ENCODE measurements at regions not wholly inside any gene's neighbourhood (a gene's known extent, or its start where the extent isn't known, plus 50 kb on each side); places are given as distances from the start of the nearest gene placed in this dataset.

- Histone ChIP-seq H3K27me3 (ENCODE audit: control insufficient read depth, insufficient read depth, low read length, poor library complexity, severe bottlenecking) (peaks cover 7% of the 10 kb centered on the region), H3K9me3 (ENCODE audit: control insufficient read depth, low read length) (peaks cover 8% of the 10 kb centered on the region), H3K4me1 (ENCODE audit: control insufficient read depth, insufficient read depth, low read length) (no peaks in the 10 kb centered on the region), H3K9ac (ENCODE audit: extremely low read depth, low read length, poor library complexity, severe bottlenecking) (no peak overlapping the region), H3K27ac (ENCODE audit: low read depth, low read length) (no peak overlapping the region), H3K36me3 (ENCODE audit: control insufficient read depth, insufficient read depth, low read length) (no peaks in the 10 kb centered on the region), H3K4me3 (ENCODE audit: low read length) (no peak overlapping the region)
- WGBS, 2 experiments (ENCODE audit: insufficient coverage in 1 of 2, insufficient read length in 1 of 2), result 92 to 100% methylated on average over 3 of the region's 3 CpGs
- Mint-ChIP-seq H3K27me3 (ENCODE audit: insufficient read depth) (no peaks in the 10 kb centered on the region), H3K4me3 (no peak overlapping the region), H3K9me3 (peaks cover 13% of the 10 kb centered on the region), H3K27ac (no peak overlapping the region), H3K36me3 (ENCODE audit: low read depth) (peaks cover 14% of the 10 kb centered on the region), H3K4me1 (peaks cover 5% of the 10 kb centered on the region)
- TF ChIP-seq CTCF (conservative IDR thresholded peaks at IDR 0.05), result no peak
- no peak for DNase-seq
Measured at GRCh38 chr4:11214281-11214680, 214.4 kb downstream of the HS3ST1 start.

- 94 to 100% methylated on average over 2 to 5 of the region's 5 CpGs for WGBS, 2 experiments (ENCODE audit: insufficient coverage in 1 of 2, insufficient read length in 1 of 2)
- no peak for DNase-seq
- no peak overlapping the region for H3K4me3 ChIP-seq (ENCODE audit: low read length)
- H3K27me3 ChIP-seq (ENCODE audit: control insufficient read depth, insufficient read depth, low read length, poor library complexity, severe bottlenecking), result no peaks in the 10 kb centered on the region
- no peaks in the 10 kb centered on the region for H3K4me1 ChIP-seq (ENCODE audit: control insufficient read depth, insufficient read depth, low read length)
- Mint-ChIP-seq H3K4me1 (peaks cover under 1% of the 10 kb centered on the region), H3K4me3 (no peak overlapping the region), H3K27me3 (ENCODE audit: insufficient read depth) (no peaks in the 10 kb centered on the region), H3K36me3 (ENCODE audit: low read depth) (peaks cover 15% of the 10 kb centered on the region), H3K9me3 (peaks cover 16% of the 10 kb centered on the region), H3K27ac (no peak overlapping the region)
- H3K9ac ChIP-seq (ENCODE audit: extremely low read depth, low read length, poor library complexity, severe bottlenecking), result no peak overlapping the region
- TF ChIP-seq CTCF (conservative IDR thresholded peaks at IDR 0.05), result no peak
- H3K9me3 ChIP-seq (ENCODE audit: control insufficient read depth, low read length), result peaks cover 14% of the 10 kb centered on the region
- no peak overlapping the region for H3K27ac ChIP-seq (ENCODE audit: low read depth, low read length)
- no peaks in the 10 kb centered on the region for H3K36me3 ChIP-seq (ENCODE audit: control insufficient read depth, insufficient read depth, low read length)
Measured at GRCh38 chr4:11209826-11210225, 218.9 kb downstream of the HS3ST1 start.

GRCh38 chr4:11201256-11201655, 227.4 kb downstream of the HS3ST1 start:
- Histone ChIP-seq H3K36me3 (ENCODE audit: control insufficient read depth, insufficient read depth, low read length) (no peaks in the 10 kb centered on the region), H3K4me1 (ENCODE audit: control insufficient read depth, insufficient read depth, low read length) (no peaks in the 10 kb centered on the region), H3K27me3 (ENCODE audit: control insufficient read depth, insufficient read depth, low read length, poor library complexity, severe bottlenecking) (no peaks in the 10 kb centered on the region), H3K4me3 (ENCODE audit: low read length) (no peak overlapping the region), H3K27ac (ENCODE audit: low read depth, low read length) (no peak overlapping the region), H3K9ac (ENCODE audit: extremely low read depth, low read length, poor library complexity, severe bottlenecking) (no peak overlapping the region), H3K9me3 (ENCODE audit: control insufficient read depth, low read length) (no peaks in the 10 kb centered on the region)
- whole genome bisulfite sequencing, 2 experiments (ENCODE audit: insufficient coverage in 1 of 2, insufficient read length in 1 of 2), result 100% methylated on average over 2 of the region's 2 CpGs; no CpG with 5 or more reads in 1 of the 2 experiments
- TF ChIP-seq CTCF (conservative IDR thresholded peaks at IDR 0.05), result no peak
- peaks cover 2% of the 10 kb centered on the region for H3K9me3 Mint-ChIP-seq
- no peak for DNase-seq
- H3K4me3 Mint-ChIP-seq, result no peak overlapping the region
- H3K4me1 Mint-ChIP-seq, result peaks cover 17% of the 10 kb centered on the region
- no peak overlapping the region for H3K27ac Mint-ChIP-seq
- H3K27me3 Mint-ChIP-seq (ENCODE audit: insufficient read depth), result no peaks in the 10 kb centered on the region
- peaks cover 9% of the 10 kb centered on the region for H3K36me3 Mint-ChIP-seq (ENCODE audit: low read depth)
